Astrocyte (in vitro differentiated cells and primary cell): ENCODE measurements at regions not wholly inside any gene's neighbourhood (a gene's known extent, or its start where the extent isn't known, plus 50 kb on each side); places are given as distances from the start of the nearest gene placed in this dataset.

Experiments used
- DNase-seq: peaks from one replicate; pipeline ENCODE4 v3.0.0-alpha.2; 2010; ENCODE audit warnings: low read depth
- FAIRE-seq: peaks from 2 replicates; lab custom pipeline; 2011; peaks lifted over from hg19 to GRCh38; lab: Jason Lieb, UNC
- H2AFZ ChIP-seq: 2 replicates; pipeline ENCODE4 v1.6.0; 2012; ENCODE audit warnings: low read depth, low read length, inconsistent platforms
- H3K27ac ChIP-seq: 2 replicates; pipeline ENCODE4 v1.5.1; 2011; ENCODE audit warnings: low read depth, low read length, inconsistent platforms
- H3K27me3 ChIP-seq: 2 replicates; pipeline ENCODE4 v1.6.0; 2011; ENCODE audit warnings: low read length, inconsistent platforms; ENCODE audit not compliant: insufficient read depth
- H3K36me3 ChIP-seq: 2 replicates; pipeline ENCODE4 v1.5.1; 2011; ENCODE audit warnings: low read length, inconsistent platforms; ENCODE audit not compliant: insufficient read depth
- H3K4me1 ChIP-seq: 2 replicates; pipeline ENCODE4 v1.5.1; 2011; ENCODE audit warnings: low read length, inconsistent platforms; ENCODE audit not compliant: insufficient read depth
- H3K4me2 ChIP-seq: 2 replicates; pipeline ENCODE4 v1.6.0; 2012; ENCODE audit warnings: low read length, inconsistent platforms
- H3K4me3 ChIP-seq: 2 replicates; pipeline ENCODE4 v1.5.1; 2011; ENCODE audit warnings: low read depth, mild to moderate bottlenecking, low read length, inconsistent platforms; ENCODE audit not compliant: insufficient read depth
- H3K79me2 ChIP-seq: 2 replicates; pipeline ENCODE4 v1.6.0; 2012; ENCODE audit warnings: mild to moderate bottlenecking, low read length, inconsistent platforms; ENCODE audit not compliant: insufficient read depth
- H3K9ac ChIP-seq: 2 replicates; pipeline ENCODE4 v1.6.0; 2012; ENCODE audit warnings: mild to moderate bottlenecking, low read length, inconsistent platforms
- H3K9me3 ChIP-seq: 2 replicates; pipeline ENCODE4 v1.5.1; 2012; ENCODE audit warnings: low read depth, mild to moderate bottlenecking, low read length, inconsistent platforms; ENCODE audit not compliant: insufficient read depth
- H4K20me1 ChIP-seq: 2 replicates; pipeline ENCODE4 v1.6.0; 2012; ENCODE audit warnings: low read length, inconsistent platforms; ENCODE audit not compliant: insufficient read depth
- H3K27ac Mint-ChIP-seq: one replicate; pipeline ENCODE4 v1.8.0; 2021; ENCODE audit warnings: mild to moderate bottlenecking, mixed read lengths; ENCODE audit not compliant: unreplicated experiment
- H3K27me3 Mint-ChIP-seq: one replicate; pipeline ENCODE4 v1.8.0; 2021; ENCODE audit warnings: low read depth, mixed read lengths; ENCODE audit not compliant: unreplicated experiment
- H3K36me3 Mint-ChIP-seq: one replicate; pipeline ENCODE4 v1.8.0; 2021; ENCODE audit warnings: low read depth, mixed read lengths; ENCODE audit not compliant: unreplicated experiment
- H3K4me1 Mint-ChIP-seq: one replicate; pipeline ENCODE4 v1.8.0; 2021; ENCODE audit warnings: low read depth, mixed read lengths; ENCODE audit not compliant: unreplicated experiment
- H3K4me3 Mint-ChIP-seq: one replicate; pipeline ENCODE4 v1.8.0; 2021; ENCODE audit warnings: mild to moderate bottlenecking, moderate library complexity, mixed read lengths; ENCODE audit not compliant: unreplicated experiment
- H3K9me3 Mint-ChIP-seq: one replicate; pipeline ENCODE4 v1.8.0; 2021; ENCODE audit warnings: mild to moderate bottlenecking, mixed read lengths; ENCODE audit not compliant: unreplicated experiment
- EZH2 ChIP-seq: IDR thresholded peaks from 2 replicates; pipeline ENCODE4 v1.6.1; 2012; ENCODE audit warnings: mild to moderate bottlenecking, low read length, inconsistent platforms; ENCODE audit not compliant: insufficient read depth
- TF ChIP-seq, protein P1 (sequence below): IDR thresholded peaks from 2 replicates; pipeline ENCODE4 v1.5.1; 2011; ENCODE audit warnings: low read depth, mild to moderate bottlenecking, inconsistent platforms, low read length, moderate library complexity; ENCODE audit not compliant: insufficient read depth

DNA sequence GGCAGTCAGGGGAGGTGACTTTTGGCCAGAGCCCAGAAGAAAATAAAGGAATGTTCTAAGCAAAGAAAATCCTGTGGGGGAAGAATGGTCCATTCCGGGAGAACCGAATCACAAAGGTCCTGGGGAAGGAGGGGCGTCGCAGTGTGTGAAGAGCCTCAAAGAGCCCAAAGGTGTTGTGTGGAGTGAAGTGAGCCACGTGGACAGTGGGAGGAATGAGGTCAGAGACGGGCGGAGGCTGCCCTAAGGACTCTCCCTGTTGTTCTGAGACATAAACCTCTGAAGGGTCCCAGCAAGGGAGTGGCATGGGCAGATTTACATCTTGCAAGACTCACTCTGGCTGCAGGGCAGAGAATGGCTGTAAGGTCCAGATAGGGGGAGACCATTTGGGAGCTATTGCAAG lies 91.3 kb upstream of the SEC11C start:
- no peak for DNase-seq
- Histone ChIP-seq H3K79me2 (no peaks in the 10 kb centered on the region), H2AFZ (peak overlapping the region; percentile 26), H3K4me1 (no peaks in the 10 kb centered on the region), H3K9me3 (no peaks in the 10 kb centered on the region), H3K27me3 (no peaks in the 10 kb centered on the region), H3K4me2 (no peak overlapping the region), H4K20me1 (no peaks in the 10 kb centered on the region), H3K9ac (no peak overlapping the region), H3K4me3 (no peak overlapping the region), H3K36me3 (no peaks in the 10 kb centered on the region), H3K27ac (no peak overlapping the region)
- H3K27me3 Mint-ChIP-seq, result peaks cover 32% of the 10 kb centered on the region
- peaks cover 6% of the 10 kb centered on the region for H3K9me3 Mint-ChIP-seq
- no peak overlapping the region for H3K4me3 Mint-ChIP-seq
- TF ChIP-seq EZH2, result no peak
- TF ChIP-seq, protein P1, sequence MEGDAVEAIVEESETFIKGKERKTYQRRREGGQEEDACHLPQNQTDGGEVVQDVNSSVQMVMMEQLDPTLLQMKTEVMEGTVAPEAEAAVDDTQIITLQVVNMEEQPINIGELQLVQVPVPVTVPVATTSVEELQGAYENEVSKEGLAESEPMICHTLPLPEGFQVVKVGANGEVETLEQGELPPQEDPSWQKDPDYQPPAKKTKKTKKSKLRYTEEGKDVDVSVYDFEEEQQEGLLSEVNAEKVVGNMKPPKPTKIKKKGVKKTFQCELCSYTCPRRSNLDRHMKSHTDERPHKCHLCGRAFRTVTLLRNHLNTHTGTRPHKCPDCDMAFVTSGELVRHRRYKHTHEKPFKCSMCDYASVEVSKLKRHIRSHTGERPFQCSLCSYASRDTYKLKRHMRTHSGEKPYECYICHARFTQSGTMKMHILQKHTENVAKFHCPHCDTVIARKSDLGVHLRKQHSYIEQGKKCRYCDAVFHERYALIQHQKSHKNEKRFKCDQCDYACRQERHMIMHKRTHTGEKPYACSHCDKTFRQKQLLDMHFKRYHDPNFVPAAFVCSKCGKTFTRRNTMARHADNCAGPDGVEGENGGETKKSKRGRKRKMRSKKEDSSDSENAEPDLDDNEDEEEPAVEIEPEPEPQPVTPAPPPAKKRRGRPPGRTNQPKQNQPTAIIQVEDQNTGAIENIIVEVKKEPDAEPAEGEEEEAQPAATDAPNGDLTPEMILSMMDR, result no peak
- H3K4me1 Mint-ChIP-seq, result peaks cover 5% of the 10 kb centered on the region
- no peak for FAIRE-seq
- no peak overlapping the region for H3K27ac Mint-ChIP-seq
- peaks cover 4% of the 10 kb centered on the region for H3K36me3 Mint-ChIP-seq

DNA sequence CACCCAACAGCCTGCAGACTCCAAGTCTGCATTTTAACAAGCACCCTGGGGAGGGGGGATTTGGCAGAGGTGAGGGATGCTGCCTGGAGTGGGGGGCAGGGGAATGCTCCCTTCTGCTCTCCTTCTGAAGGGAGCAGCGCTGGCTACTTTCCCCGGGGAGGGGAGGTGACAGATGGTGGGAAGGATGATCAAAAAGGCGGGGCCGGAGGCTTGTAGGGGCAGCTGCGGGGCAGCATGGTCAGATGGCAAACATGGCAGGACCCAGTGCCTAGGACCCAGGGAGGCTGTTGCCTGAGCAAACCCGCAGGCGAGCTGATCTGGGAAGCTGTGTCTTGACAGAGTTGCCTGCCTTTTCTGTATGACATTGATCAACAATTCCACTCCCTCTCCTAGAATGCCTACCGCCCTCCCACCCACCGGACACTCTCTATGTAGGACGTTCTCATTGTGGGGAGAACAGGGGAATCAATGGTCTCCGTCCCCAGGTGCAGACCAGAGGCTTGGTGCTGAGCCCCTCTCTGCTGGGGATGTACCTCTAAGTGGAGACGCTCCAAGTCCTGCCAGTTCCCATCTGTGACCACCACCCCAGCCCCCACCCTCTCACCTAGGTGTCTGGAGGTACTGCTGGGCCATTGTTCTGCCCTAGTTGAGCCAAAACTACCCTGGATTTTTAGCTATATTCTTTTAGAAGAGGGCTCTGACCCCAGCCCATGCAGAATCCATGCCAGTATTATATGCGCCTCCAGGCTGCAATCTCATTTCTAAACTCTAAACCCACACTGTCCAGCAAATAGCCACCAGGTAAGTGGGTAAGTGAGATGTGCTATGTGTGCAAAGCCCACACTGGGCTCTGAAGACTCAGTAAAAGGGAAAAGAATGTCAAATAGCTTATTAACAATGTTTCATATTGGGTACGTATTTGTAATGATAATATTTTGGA lies 89.7 kb upstream of the SEC11C start:
- Histone ChIP-seq H4K20me1 (no peaks in the 10 kb centered on the region), H3K79me2 (no peaks in the 10 kb centered on the region), H3K9me3 (no peaks in the 10 kb centered on the region), H3K9ac (no peak overlapping the region), H3K4me3 (no peak overlapping the region), H2AFZ (no peak overlapping the region), H3K4me1 (no peaks in the 10 kb centered on the region), H3K36me3 (no peaks in the 10 kb centered on the region), H3K27ac (no peak overlapping the region), H3K4me2 (no peak overlapping the region), H3K27me3 (no peaks in the 10 kb centered on the region)
- Mint-ChIP-seq H3K9me3 (peaks cover 4% of the 10 kb centered on the region), H3K36me3 (peaks cover 2% of the 10 kb centered on the region), H3K27ac (no peak overlapping the region), H3K4me1 (peaks cover 5% of the 10 kb centered on the region), H3K27me3 (peaks cover 32% of the 10 kb centered on the region), H3K4me3 (no peak overlapping the region)
- DNase-seq, result no peak
- TF ChIP-seq EZH2, result no peak
- TF ChIP-seq, protein P1, result no peak
- no peak for FAIRE-seq

DNA sequence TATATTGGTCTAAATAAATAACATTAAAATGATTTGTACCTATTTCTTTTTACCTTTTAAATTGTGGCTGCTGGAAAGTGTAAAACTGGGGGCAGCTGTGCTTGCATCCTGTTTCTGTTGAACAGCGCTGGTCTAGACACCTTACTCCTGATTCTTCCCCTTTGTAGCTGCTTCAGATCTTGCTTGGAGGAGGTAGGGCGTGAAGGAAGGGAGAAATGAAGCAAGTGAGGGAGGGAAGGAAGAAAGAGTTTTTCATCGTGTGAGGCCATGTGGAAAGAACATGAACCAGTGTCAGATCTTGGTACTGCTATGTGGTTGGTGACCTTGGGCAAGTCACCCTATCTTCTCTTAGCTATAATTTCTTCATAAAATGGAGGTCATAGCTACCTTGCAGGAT lies 89.0 kb upstream of the SEC11C start:
- H3K9ac ChIP-seq, result no peak overlapping the region
- H3K4me2 ChIP-seq, result no peak overlapping the region
- peaks cover 5% of the 10 kb centered on the region for H3K4me1 Mint-ChIP-seq
- H3K36me3 Mint-ChIP-seq, result peaks cover 2% of the 10 kb centered on the region
- H3K27me3 ChIP-seq, result no peaks in the 10 kb centered on the region
- H3K4me3 ChIP-seq, result no peak overlapping the region
- H3K27me3 Mint-ChIP-seq, result peaks cover 32% of the 10 kb centered on the region
- FAIRE-seq (no peak), DNase-seq (no peak)
- H3K4me3 Mint-ChIP-seq, result no peak overlapping the region
- H3K36me3 ChIP-seq, result no peaks in the 10 kb centered on the region
- no peaks in the 10 kb centered on the region for H4K20me1 ChIP-seq
- no peaks in the 10 kb centered on the region for H3K4me1 ChIP-seq
- no peak overlapping the region for H3K27ac ChIP-seq
- no peaks in the 10 kb centered on the region for H3K79me2 ChIP-seq
- H3K9me3 ChIP-seq, result no peaks in the 10 kb centered on the region
- H3K9me3 Mint-ChIP-seq, result peaks cover 4% of the 10 kb centered on the region
- no peak overlapping the region for H2AFZ ChIP-seq
- TF ChIP-seq EZH2, result no peak
- TF ChIP-seq, protein P1, result no peak
- no peak overlapping the region for H3K27ac Mint-ChIP-seq
